NOMO-1 treated with dmso at 0.1 percent for 144 hours (cell line): ENCODE measurements at regions not wholly inside any gene's neighbourhood (a gene's known extent, or its start where the extent isn't known, plus 50 kb on each side); places are given as distances from the start of the nearest gene placed in this dataset.
"Not testable (repeated sequence)": the region's sequence is repeated elsewhere in the genome, so short reads cannot be mapped to it uniquely, and the experiment has no call there.

Experiments used
- DNase-seq: peaks from one replicate; lab custom pipeline; 2025; ENCODE audit not compliant: unreplicated experiment; lab: John Stamatoyannopoulos, UW

GRCh38 chr1:58966917-58967740, 183.3 kb upstream of the JUN start:
- no peak for DNase-seq

GRCh38 chr1:58968360-58968952, 184.6 kb upstream of the JUN start:
- DNase-seq = no peak

- not testable (repeated sequence) for DNase-seq
Observed at GRCh38 chr1:58969176-58969575, 185.3 kb upstream of the JUN start.

- no peak for DNase-seq
Observed at GRCh38 chr1:58971629-58972140, 187.8 kb upstream of the JUN start.

GRCh38 chr1:58975888-58976287, 192.0 kb upstream of the JUN start:
- DNase-seq = no peak

GRCh38 chr1:58976294-58976693, 192.4 kb upstream of the JUN start:
- no peak for DNase-seq

GRCh38 chr1:58977598-58977997, 193.8 kb upstream of the JUN start:
- no peak for DNase-seq

- no peak for DNase-seq
Observed at GRCh38 chr1:58978096-58978495, 194.2 kb upstream of the JUN start.

- peak; percentile 20 for DNase-seq
Observed at GRCh38 chr1:58979086-58979485, 195.2 kb upstream of the JUN start.

- DNase-seq = no peak
Observed at GRCh38 chr1:58979677-58980076, 195.8 kb upstream of the JUN start.

GRCh38 chr1:58981392-58981791, 197.5 kb upstream of the JUN start:
- no peak for DNase-seq

GRCh38 chr1:58982259-58982998, 198.6 kb upstream of the JUN start:
- no peak for DNase-seq

- no peak for DNase-seq
Observed at GRCh38 chr1:58983162-58983561, 199.3 kb upstream of the JUN start.

- DNase-seq = no peak
Observed at GRCh38 chr1:58983633-58984245, 199.9 kb upstream of the JUN start.

- DNase-seq = no peak
Observed at GRCh38 chr1:58986996-58987767, 203.3 kb upstream of the JUN start.

GRCh38 chr1:58988752-58989151, 204.9 kb upstream of the JUN start:
- no peak for DNase-seq

GRCh38 chr1:58989845-58990244, 206.0 kb upstream of the JUN start:
- no peak for DNase-seq

- no peak for DNase-seq
Observed at GRCh38 chr1:58991305-58991704, 207.5 kb upstream of the JUN start.

GRCh38 chr1:58992643-58993042, 208.8 kb upstream of the JUN start:
- DNase-seq = no peak

- no peak for DNase-seq
Observed at GRCh38 chr1:58993403-58993802, 209.6 kb upstream of the JUN start.

GRCh38 chr1:58994664-58995063, 210.8 kb upstream of the JUN start:
- DNase-seq = no peak
